ENCODE measurements at regions not wholly inside any gene's neighbourhood (a gene's known extent, or its start where the extent isn't known, plus 50 kb on each side); places are given as distances from the start of the nearest gene placed in this dataset.

GRCh38 chr3:34863485-34863884 is 775.8 kb upstream of the ARPP21 start:
- Histone ChIP-seq H3K4me3 (replicated peaks; ENCODE audit: low read depth, low read length) (no peak overlapping the region), H3K36me3 (ENCODE audit: control insufficient read depth, insufficient read depth, low read length) (no peaks in the 10 kb centered on the region), H3K27me3 (replicated peaks; ENCODE audit: control insufficient read depth, insufficient read depth, low read length) (no peaks in the 10 kb centered on the region)
- TF ChIP-seq, protein P1, sequence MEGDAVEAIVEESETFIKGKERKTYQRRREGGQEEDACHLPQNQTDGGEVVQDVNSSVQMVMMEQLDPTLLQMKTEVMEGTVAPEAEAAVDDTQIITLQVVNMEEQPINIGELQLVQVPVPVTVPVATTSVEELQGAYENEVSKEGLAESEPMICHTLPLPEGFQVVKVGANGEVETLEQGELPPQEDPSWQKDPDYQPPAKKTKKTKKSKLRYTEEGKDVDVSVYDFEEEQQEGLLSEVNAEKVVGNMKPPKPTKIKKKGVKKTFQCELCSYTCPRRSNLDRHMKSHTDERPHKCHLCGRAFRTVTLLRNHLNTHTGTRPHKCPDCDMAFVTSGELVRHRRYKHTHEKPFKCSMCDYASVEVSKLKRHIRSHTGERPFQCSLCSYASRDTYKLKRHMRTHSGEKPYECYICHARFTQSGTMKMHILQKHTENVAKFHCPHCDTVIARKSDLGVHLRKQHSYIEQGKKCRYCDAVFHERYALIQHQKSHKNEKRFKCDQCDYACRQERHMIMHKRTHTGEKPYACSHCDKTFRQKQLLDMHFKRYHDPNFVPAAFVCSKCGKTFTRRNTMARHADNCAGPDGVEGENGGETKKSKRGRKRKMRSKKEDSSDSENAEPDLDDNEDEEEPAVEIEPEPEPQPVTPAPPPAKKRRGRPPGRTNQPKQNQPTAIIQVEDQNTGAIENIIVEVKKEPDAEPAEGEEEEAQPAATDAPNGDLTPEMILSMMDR (IDR thresholded peaks at IDR 0.05; ENCODE audit: insufficient read depth, low read length, poor library complexity, severe bottlenecking), result no peak
- no peak for DNase-seq (ENCODE audit: extremely low read depth, insufficient read length)

GRCh38 chr3:34864011-34864410 is 775.3 kb upstream of the ARPP21 start:
- Histone ChIP-seq H3K27me3 (replicated peaks; ENCODE audit: control insufficient read depth, insufficient read depth, low read length) (no peaks in the 10 kb centered on the region), H3K36me3 (ENCODE audit: control insufficient read depth, insufficient read depth, low read length) (no peaks in the 10 kb centered on the region), H3K4me3 (replicated peaks; ENCODE audit: low read depth, low read length) (no peak overlapping the region)
- no peak for DNase-seq (ENCODE audit: extremely low read depth, insufficient read length)
- TF ChIP-seq, protein P1 (IDR thresholded peaks at IDR 0.05; ENCODE audit: insufficient read depth, low read length, poor library complexity, severe bottlenecking), result no peak

DNA sequence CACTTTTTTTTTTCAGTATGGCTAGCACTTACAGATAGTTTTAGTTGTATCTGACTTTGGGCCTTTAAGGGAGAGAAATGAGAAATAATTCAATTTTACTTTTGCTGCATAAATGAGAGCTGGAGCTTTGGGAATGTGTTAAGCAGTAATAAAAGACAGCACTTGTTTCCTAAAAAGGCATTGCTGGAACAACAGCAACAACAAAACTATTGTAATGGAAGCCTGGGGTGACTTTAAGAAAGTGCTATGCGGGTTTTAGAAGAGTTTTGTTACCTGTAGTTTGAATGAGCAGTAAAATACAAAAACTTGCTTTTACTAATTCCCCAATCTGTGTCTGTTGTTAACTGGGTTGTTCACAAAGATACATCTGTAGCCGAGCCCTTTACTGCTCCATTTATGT is 774.0 kb upstream of the ARPP21 start:
- TF ChIP-seq, protein P1 (IDR thresholded peaks at IDR 0.05; ENCODE audit: insufficient read depth, low read length, poor library complexity, severe bottlenecking), result no peak
- no peak for DNase-seq (ENCODE audit: extremely low read depth, insufficient read length)

DNA sequence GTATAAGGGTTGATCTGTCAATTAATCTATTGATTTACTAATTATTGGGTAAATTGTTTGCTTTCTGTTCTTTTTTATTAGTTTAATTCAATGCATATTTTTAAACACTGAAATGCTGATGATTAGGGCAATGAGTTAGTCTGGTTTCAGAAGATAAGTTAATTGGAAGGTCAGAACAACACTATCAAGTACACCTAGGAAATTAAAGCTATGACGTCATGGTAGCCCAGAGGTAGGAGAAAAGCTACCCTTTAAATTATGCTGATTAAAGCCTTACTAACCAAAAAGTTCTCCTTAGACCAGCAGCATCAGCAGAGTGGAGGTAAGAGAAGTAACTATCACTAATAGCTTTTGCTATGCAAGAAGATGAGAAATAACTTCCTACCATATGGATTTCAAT is 770.4 kb upstream of the ARPP21 start:
- TF ChIP-seq, protein P1 (IDR thresholded peaks at IDR 0.05; ENCODE audit: insufficient read depth, low read length, poor library complexity, severe bottlenecking), result no peak
- Histone ChIP-seq H3K4me3 (replicated peaks; ENCODE audit: low read depth, low read length) (no peak overlapping the region), H3K27me3 (replicated peaks; ENCODE audit: control insufficient read depth, insufficient read depth, low read length) (no peaks in the 10 kb centered on the region), H3K36me3 (ENCODE audit: control insufficient read depth, insufficient read depth, low read length) (no peaks in the 10 kb centered on the region)
- DNase-seq (ENCODE audit: extremely low read depth, insufficient read length), result no peak

More for the DNA sequence above, 774.0 kb upstream of the ARPP21 start:
- no peak overlapping the region for H3K4me3 ChIP-seq (replicated peaks; ENCODE audit: low read depth, low read length)
- H3K27me3 ChIP-seq (replicated peaks; ENCODE audit: control insufficient read depth, insufficient read depth, low read length), result no peaks in the 10 kb centered on the region
- H3K36me3 ChIP-seq (ENCODE audit: control insufficient read depth, insufficient read depth, low read length), result no peaks in the 10 kb centered on the region

- DNase-seq (ENCODE audit: extremely low read depth, insufficient read length), result no peak
- TF ChIP-seq, protein P1 (IDR thresholded peaks at IDR 0.05; ENCODE audit: insufficient read depth, low read length, poor library complexity, severe bottlenecking), result no peak
These were observed 769.6 kb upstream of the ARPP21 start for GRCh38 chr3:34869696-34870095.

DNA sequence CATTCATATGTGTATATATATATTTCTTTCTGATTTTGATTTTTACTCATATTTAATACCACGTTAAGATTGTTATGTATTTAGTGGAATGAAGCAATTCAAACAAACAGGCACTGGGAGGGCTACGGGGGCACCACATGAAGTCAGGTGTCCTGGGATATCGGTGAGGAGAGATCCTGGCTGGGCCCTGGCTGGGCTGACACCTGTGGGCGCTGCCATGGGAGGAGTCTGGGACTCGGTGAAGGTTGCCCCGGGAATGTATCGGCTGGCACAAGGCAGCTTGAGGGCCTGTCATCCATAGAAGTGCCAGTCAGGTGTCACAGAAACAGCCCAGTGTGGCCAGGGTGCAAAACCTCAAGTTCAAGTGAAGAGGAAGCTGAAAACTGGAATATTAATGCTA is 766.9 kb upstream of the ARPP21 start:
- Histone ChIP-seq H3K4me3 (replicated peaks; ENCODE audit: low read depth, low read length) (no peak overlapping the region), H3K27me3 (replicated peaks; ENCODE audit: control insufficient read depth, insufficient read depth, low read length) (no peaks in the 10 kb centered on the region), H3K36me3 (ENCODE audit: control insufficient read depth, insufficient read depth, low read length) (no peaks in the 10 kb centered on the region)
- TF ChIP-seq, protein P1 (IDR thresholded peaks at IDR 0.05; ENCODE audit: insufficient read depth, low read length, poor library complexity, severe bottlenecking), result no peak
- no peak for DNase-seq (ENCODE audit: extremely low read depth, insufficient read length)

More at GRCh38 chr3:34869696-34870095, 769.6 kb upstream of the ARPP21 start:
- Histone ChIP-seq H3K36me3 (ENCODE audit: control insufficient read depth, insufficient read depth, low read length) (no peaks in the 10 kb centered on the region), H3K4me3 (replicated peaks; ENCODE audit: low read depth, low read length) (no peak overlapping the region), H3K27me3 (replicated peaks; ENCODE audit: control insufficient read depth, insufficient read depth, low read length) (no peaks in the 10 kb centered on the region)

All from GM06990 (cell line).